Glutamatergic neuron (in vitro differentiated cells): ENCODE measurements at regions not wholly inside any gene's neighbourhood (a gene's known extent, or its start where the extent isn't known, plus 50 kb on each side); places are given as distances from the start of the nearest gene placed in this dataset.

Experiments used
- DNase-seq: peaks from one replicate; pipeline ENCODE4 v3.0.0; 2022
- H3K27ac Mint-ChIP-seq: one replicate; pipeline ENCODE4 v1.8.0; 2020; ENCODE audit warnings: mild to moderate bottlenecking, mixed read lengths, inconsistent platforms; ENCODE audit not compliant: unreplicated experiment
- H3K27me3 Mint-ChIP-seq: one replicate; pipeline ENCODE4 v1.8.0; 2020; ENCODE audit warnings: mild to moderate bottlenecking, moderate library complexity, mixed read lengths, inconsistent platforms; ENCODE audit not compliant: unreplicated experiment
- H3K36me3 Mint-ChIP-seq: one replicate; pipeline ENCODE4 v1.8.0; 2020; ENCODE audit warnings: mild to moderate bottlenecking, mixed read lengths, inconsistent platforms; ENCODE audit not compliant: unreplicated experiment
- H3K4me1 Mint-ChIP-seq: one replicate; pipeline ENCODE4 v1.8.0; 2020; ENCODE audit warnings: mild to moderate bottlenecking, low read depth, mixed read lengths, inconsistent platforms; ENCODE audit not compliant: unreplicated experiment
- H3K4me3 Mint-ChIP-seq: one replicate; pipeline ENCODE4 v1.8.0; 2020; ENCODE audit warnings: mild to moderate bottlenecking, mixed read lengths, inconsistent platforms; ENCODE audit not compliant: unreplicated experiment
- H3K9me3 Mint-ChIP-seq: one replicate; pipeline ENCODE4 v1.8.0; 2020; ENCODE audit warnings: mild to moderate bottlenecking, moderate library complexity, mixed read lengths, inconsistent platforms; ENCODE audit not compliant: unreplicated experiment
- TF ChIP-seq, protein P1 (sequence below): fragments of 200-600 bp; sonication (generic); IDR thresholded peaks from one replicate; pipeline ENCODE4 v1.5.0; 2021; ENCODE audit not compliant: partially characterized antibody, unreplicated experiment

DNA sequence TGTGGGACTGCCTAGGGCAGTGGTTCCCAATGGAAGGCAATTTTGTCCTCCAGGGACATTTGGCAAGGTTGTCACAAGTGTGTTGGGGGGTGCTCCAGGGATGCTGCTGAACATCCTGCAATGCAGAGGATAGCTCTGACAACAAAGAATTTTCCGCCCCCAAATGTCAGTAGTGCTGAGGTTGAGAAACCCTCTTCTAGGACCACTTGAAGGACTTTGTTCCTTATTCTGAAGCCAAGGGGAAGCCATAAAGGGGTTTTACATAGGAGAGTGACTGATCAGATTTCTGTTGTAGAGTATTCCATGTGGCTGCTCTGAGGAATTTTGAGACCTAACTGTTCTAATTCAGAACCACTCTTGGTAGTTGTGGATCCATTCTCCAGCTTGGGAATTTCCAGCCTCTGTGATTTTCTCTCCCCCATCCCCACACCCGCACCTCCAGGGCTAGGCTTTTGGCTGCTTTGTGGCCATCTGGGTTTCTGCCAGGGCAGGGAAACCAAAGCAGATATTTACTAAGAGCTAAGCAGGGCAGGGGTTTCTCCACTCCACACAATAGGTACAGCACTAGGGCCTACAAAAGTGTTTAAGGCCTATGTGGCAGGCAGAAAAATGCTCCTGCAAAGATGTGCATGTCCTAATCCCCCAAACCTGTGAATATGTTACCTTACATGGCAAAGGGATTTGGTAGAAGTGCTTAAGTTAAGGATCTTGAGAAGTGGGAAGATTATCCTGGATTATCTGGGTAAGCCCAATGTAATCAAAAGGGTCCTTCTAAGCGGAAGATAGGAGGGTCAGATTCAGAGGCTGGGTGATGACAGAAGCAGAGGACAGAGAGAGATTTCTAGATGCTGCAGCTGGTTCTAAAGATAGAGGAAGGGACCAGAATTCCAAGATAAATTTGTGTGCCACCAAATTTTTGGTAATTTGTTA lies 135.4 kb downstream of the TMEM17 start:
- Mint-ChIP-seq H3K4me1 (no peaks in the 10 kb centered on the region), H3K27me3 (no peaks in the 10 kb centered on the region), H3K4me3 (no peak overlapping the region), H3K36me3 (peaks cover 6% of the 10 kb centered on the region), H3K27ac (no peak overlapping the region), H3K9me3 (peaks cover 5% of the 10 kb centered on the region)
- DNase-seq, result no peak
- TF ChIP-seq, protein P1, sequence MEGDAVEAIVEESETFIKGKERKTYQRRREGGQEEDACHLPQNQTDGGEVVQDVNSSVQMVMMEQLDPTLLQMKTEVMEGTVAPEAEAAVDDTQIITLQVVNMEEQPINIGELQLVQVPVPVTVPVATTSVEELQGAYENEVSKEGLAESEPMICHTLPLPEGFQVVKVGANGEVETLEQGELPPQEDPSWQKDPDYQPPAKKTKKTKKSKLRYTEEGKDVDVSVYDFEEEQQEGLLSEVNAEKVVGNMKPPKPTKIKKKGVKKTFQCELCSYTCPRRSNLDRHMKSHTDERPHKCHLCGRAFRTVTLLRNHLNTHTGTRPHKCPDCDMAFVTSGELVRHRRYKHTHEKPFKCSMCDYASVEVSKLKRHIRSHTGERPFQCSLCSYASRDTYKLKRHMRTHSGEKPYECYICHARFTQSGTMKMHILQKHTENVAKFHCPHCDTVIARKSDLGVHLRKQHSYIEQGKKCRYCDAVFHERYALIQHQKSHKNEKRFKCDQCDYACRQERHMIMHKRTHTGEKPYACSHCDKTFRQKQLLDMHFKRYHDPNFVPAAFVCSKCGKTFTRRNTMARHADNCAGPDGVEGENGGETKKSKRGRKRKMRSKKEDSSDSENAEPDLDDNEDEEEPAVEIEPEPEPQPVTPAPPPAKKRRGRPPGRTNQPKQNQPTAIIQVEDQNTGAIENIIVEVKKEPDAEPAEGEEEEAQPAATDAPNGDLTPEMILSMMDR, result no peak

DNA sequence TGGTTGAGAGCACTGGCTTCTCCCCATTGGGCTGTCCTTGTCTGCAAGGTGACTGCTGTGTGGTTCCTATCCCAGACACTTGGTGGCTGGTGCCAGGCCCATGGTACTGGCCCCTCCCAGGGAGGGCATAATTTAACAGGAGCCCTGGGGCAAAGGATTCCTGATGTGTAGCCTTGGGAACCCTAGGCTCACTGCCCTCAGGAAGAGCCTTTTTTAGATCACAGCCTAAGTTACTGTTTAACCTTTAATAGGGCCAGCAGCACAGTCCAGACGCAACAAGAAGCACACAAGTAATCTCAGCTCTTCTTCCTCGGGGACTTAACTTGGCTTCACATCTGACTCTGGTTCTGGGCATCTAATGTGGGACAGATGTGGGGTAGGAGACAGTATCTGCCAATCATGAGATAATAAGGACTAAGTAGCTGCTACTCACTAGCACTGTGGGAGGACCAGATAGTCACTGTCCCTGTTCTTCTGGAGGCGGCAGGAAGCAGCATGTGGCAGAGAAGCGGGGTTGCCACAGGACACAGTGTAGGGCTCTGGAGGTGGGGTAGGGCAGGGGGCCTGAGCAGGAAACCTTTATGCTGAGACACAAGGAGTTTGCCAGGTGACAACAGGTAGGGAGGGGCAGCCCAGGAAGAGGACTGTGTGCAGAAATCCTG lies 136.3 kb downstream of the TMEM17 start:
- Mint-ChIP-seq H3K36me3 (peaks cover 6% of the 10 kb centered on the region), H3K27ac (no peak overlapping the region), H3K4me1 (no peaks in the 10 kb centered on the region), H3K27me3 (no peaks in the 10 kb centered on the region), H3K9me3 (peaks cover 5% of the 10 kb centered on the region), H3K4me3 (no peak overlapping the region)
- TF ChIP-seq, protein P1, result no peak
- DNase-seq, result no peak

GRCh38 chr2:62364791-62365528 lies 141.0 kb downstream of the TMEM17 start:
- H3K27me3 Mint-ChIP-seq, result no peaks in the 10 kb centered on the region
- no peaks in the 10 kb centered on the region for H3K36me3 Mint-ChIP-seq
- no peak overlapping the region for H3K4me3 Mint-ChIP-seq

GRCh38 chr2:62363166-62363565 lies 142.8 kb downstream of the TMEM17 start:
- Mint-ChIP-seq H3K27ac (no peak overlapping the region), H3K27me3 (no peaks in the 10 kb centered on the region), H3K4me1 (no peaks in the 10 kb centered on the region), H3K36me3 (no peaks in the 10 kb centered on the region), H3K9me3 (no peaks in the 10 kb centered on the region), H3K4me3 (no peak overlapping the region)
- TF ChIP-seq, protein P1, result no peak
- no peak for DNase-seq

More at GRCh38 chr2:62364791-62365528, 141.0 kb downstream of the TMEM17 start:
- no peak for DNase-seq
- H3K9me3 Mint-ChIP-seq, result peaks cover 2% of the 10 kb centered on the region
- TF ChIP-seq, protein P1, result no peak
- H3K27ac Mint-ChIP-seq, result no peak overlapping the region
- H3K4me1 Mint-ChIP-seq, result no peaks in the 10 kb centered on the region
